HG03432 (cell line): ENCODE measurements at regions not wholly inside any gene's neighbourhood (a gene's known extent, or its start where the extent isn't known, plus 50 kb on each side); places are given as distances from the start of the nearest gene placed in this dataset.

ENCODE experiments used
- ATAC-seq: cut with Tn5 transposase; IDR thresholded peaks from one replicate; pipeline ENCODE4 v1.9.1; 2021; ENCODE audit warnings: mild to moderate bottlenecking, moderate library complexity; ENCODE audit not compliant: unreplicated experiment

- no peak for ATAC-seq
Measured at GRCh38 chr22:47804281-47804680, 1041.8 kb downstream of the TBC1D22A start.

- no peak for ATAC-seq
Measured at GRCh38 chr22:47802421-47802820, 1040.0 kb downstream of the TBC1D22A start.

- ATAC-seq: no peak
Measured at GRCh38 chr22:47801541-47802245, 1039.2 kb downstream of the TBC1D22A start.

GRCh38 chr22:47798229-47798628 lies 1035.8 kb downstream of the TBC1D22A start:
- ATAC-seq: no peak

GRCh38 chr22:47797342-47797945 lies 1035.0 kb downstream of the TBC1D22A start:
- no peak for ATAC-seq

GRCh38 chr22:47796128-47796908 lies 1033.9 kb downstream of the TBC1D22A start:
- ATAC-seq: no peak

GRCh38 chr22:47795477-47796127 lies 1033.2 kb downstream of the TBC1D22A start:
- no peak for ATAC-seq

- ATAC-seq: no peak
Measured at GRCh38 chr22:47794851-47795250, 1032.4 kb downstream of the TBC1D22A start.

- ATAC-seq: no peak
Measured at GRCh38 chr22:47793304-47794101, 1031.1 kb downstream of the TBC1D22A start.

- ATAC-seq: no peak
Measured at GRCh38 chr22:47789171-47789570, 1026.7 kb downstream of the TBC1D22A start.

GRCh38 chr22:47788461-47788860 lies 1026.0 kb downstream of the TBC1D22A start:
- ATAC-seq: no peak

GRCh38 chr22:47787501-47788227 lies 1025.2 kb downstream of the TBC1D22A start:
- no peak for ATAC-seq

- ATAC-seq: no peak
Measured at GRCh38 chr22:47786650-47787290, 1024.3 kb downstream of the TBC1D22A start.

GRCh38 chr22:47784991-47785390 lies 1022.5 kb downstream of the TBC1D22A start:
- ATAC-seq: no peak

GRCh38 chr22:47784367-47784983 lies 1022.0 kb downstream of the TBC1D22A start:
- ATAC-seq: no peak

- no peak for ATAC-seq
Measured at GRCh38 chr22:47783433-47784366, 1021.2 kb downstream of the TBC1D22A start.

GRCh38 chr22:47782328-47783075 lies 1020.1 kb downstream of the TBC1D22A start:
- no peak for ATAC-seq
